ENCODE measurements at regions not wholly inside any gene's neighbourhood (a gene's known extent, or its start where the extent isn't known, plus 50 kb on each side); places are given as distances from the start of the nearest gene placed in this dataset.

GRCh38 chr16:76226011-76226410 lies 51.2 kb upstream of the CNTNAP4 start:
- DNase-seq, result no peak
- no peaks in the 10 kb centered on the region for H3K36me3 Mint-ChIP-seq (ENCODE audit: low read depth)
- no peak overlapping the region for H3K4me3 Mint-ChIP-seq
- H3K27ac Mint-ChIP-seq, result no peak overlapping the region
- ChIA-PET POLR2A (no interaction called here), CTCF (no interaction called here)
- no peaks in the 10 kb centered on the region for H3K9me3 Mint-ChIP-seq
- H3K27me3 Mint-ChIP-seq, result no peaks in the 10 kb centered on the region
- no peaks in the 10 kb centered on the region for H3K4me1 Mint-ChIP-seq

GRCh38 chr16:76226481-76226880 lies 50.7 kb upstream of the CNTNAP4 start:
- no peak for DNase-seq
- no peak overlapping the region for H3K4me3 Mint-ChIP-seq
- H3K4me1 Mint-ChIP-seq, result no peaks in the 10 kb centered on the region
- no peaks in the 10 kb centered on the region for H3K9me3 Mint-ChIP-seq
- no peaks in the 10 kb centered on the region for H3K36me3 Mint-ChIP-seq (ENCODE audit: low read depth)
- ChIA-PET CTCF (no interaction called here), POLR2A (no interaction called here)
- no peak overlapping the region for H3K27ac Mint-ChIP-seq
- H3K27me3 Mint-ChIP-seq, result no peaks in the 10 kb centered on the region
